A172 (cell line): ENCODE measurements at regions not wholly inside any gene's neighbourhood (a gene's known extent, or its start where the extent isn't known, plus 50 kb on each side); places are given as distances from the start of the nearest gene placed in this dataset.
"Not testable (repeated sequence)": the region's sequence is repeated elsewhere in the genome, so short reads cannot be mapped to it uniquely, and the experiment has no call there.

Experiments used
- DNase-seq: peaks from one replicate; pipeline ENCODE4 v3.0.0-alpha.2; 2015; ENCODE audit warnings: low spot score

GRCh38 chr6:91198588-91199255 is 611.9 kb upstream of the MAP3K7 start:
- DNase-seq = peak; percentile 3

GRCh38 chr6:91196729-91197128 is 609.9 kb upstream of the MAP3K7 start:
- DNase-seq = no peak

GRCh38 chr6:91193446-91193845 is 606.6 kb upstream of the MAP3K7 start:
- no peak for DNase-seq

DNA sequence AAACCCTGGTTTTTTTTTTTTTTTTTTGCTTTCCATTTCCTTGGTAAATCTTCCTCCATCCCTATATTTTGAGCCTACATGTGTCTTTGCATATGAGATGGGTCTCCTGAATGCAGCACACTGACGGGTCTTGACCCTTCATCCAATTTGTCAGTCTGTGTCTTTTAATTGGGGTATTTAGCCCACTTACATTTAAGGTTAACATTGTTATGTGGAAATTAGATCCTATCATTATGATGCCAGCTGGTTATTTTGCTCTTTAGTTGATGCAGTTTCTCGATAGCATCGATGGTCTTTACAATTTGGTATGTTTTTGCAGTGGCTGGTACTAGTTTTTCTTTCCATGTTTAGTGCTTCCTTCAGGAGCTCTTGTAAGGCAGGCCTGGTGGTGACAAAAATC is 603.2 kb upstream of the MAP3K7 start:
- not testable (repeated sequence) for DNase-seq

DNA sequence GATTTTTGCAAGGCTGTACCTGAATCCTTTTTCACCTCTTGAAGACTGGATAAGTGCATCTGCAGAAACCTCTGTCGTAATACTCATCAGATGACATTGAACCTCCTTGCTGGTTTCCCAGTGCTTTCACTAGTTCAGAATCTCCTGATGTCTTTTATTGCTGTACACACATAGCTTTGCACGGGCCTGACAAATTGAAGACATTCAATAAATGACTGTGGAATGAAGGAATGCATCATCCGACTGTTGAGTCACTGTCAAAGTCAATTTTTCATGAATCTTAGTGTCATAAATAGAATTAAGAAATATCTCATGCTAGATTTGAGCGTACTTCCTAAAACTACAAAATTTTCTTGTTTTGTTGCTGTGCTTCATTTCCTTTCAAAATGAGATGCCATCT is 598.2 kb upstream of the MAP3K7 start:
- DNase-seq = no peak

GRCh38 chr6:91181416-91181815 is 594.5 kb upstream of the MAP3K7 start:
- DNase-seq = no peak

- DNase-seq = no peak
Measured at GRCh38 chr6:91173651-91174050, 586.8 kb upstream of the MAP3K7 start.

- no peak for DNase-seq
Measured at GRCh38 chr6:91173186-91173585, 586.3 kb upstream of the MAP3K7 start.

DNA sequence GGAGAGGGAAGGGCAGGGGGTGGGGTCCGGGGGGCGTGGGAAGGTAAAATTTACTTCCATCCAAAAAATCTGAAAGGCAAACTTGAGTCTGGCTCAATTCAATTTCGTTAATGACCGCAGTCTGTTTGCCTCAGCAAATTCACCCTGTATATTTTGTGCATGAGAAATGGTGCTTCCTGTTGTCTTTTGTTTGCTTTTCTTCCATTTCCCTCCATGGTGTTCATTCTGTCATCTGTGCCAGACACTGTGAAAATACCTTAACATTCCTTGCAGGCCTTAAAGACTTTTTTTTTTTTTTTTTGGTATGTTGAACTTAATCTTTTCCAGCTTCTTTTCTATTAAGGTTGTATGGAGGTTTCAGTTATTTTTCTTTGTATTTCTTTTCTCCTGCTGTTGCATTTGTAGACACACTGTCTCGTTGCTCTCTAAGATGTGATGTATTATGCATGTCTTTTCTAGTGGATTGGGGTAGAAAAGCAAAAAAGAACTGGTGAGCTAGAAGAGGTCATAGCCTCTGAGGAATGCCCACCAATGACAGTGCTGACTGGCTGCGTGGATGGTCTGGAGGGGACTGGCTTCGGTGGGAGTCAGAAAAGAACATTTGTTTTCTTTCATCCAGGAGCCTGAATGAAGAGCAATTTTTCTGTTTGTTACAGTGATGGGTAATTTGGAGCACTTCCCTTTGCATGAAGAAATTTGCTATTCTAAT is 585.0 kb upstream of the MAP3K7 start:
- DNase-seq = no peak

- no peak for DNase-seq
Measured at GRCh38 chr6:91167846-91168245, 581.0 kb upstream of the MAP3K7 start.

DNA sequence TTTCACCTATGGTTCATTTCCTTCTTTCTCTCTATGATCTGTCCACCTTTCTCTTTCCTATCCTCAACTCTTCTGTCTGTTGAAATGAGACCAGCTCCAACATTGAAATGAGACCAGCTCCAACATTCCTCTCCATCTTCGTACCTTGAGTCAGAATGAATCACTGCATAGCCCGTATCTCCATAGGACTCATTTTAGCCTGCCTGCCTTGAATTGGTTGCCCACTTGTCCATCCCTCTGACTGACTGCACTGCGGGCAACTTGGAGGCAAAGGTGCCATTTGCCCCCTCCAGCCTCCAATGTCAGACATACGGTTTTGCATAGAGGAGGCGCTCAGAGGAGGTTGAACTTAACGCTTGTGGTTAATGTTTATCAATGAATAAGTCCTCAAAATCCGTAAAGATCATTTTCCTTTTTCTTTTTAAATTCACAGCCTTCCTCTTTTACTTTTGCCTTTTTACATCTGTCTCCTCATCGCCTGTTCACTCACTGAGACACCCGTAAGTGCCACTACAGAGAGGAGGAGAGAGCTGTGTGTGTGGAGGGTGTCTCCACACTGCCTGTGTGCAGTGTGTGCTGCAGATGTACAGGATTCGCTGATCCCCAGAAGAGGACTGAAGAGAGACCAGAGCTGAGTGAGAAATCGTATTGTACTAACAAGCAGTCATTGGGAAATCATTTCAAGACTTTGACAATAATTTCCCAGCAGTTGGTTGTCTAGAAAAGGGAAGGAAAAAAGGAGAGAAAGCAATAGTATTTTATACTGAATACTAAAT is 579.6 kb upstream of the MAP3K7 start:
- DNase-seq = peak; percentile 12

GRCh38 chr6:91164105-91164504 is 577.2 kb upstream of the MAP3K7 start:
- no peak for DNase-seq

DNA sequence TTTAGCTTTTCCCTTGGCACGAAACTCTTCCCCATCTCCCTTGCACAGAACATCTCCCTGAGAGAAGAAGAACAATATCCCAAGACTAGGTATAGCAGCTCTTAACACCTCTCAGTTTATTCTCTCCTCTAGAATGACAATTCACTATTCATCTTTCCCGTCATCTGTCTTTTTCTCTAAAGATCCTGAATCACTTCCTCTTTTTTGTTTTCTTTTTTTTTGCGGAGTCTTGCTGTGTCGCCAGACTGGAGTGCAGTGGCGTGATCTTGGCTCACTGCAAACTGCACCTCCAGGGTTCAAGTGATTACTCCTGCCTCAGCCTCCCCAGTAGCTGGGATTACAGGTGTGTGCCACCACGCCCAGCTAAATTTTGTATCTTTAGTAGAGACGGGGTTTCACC is 574.4 kb upstream of the MAP3K7 start:
- DNase-seq = no peak

DNA sequence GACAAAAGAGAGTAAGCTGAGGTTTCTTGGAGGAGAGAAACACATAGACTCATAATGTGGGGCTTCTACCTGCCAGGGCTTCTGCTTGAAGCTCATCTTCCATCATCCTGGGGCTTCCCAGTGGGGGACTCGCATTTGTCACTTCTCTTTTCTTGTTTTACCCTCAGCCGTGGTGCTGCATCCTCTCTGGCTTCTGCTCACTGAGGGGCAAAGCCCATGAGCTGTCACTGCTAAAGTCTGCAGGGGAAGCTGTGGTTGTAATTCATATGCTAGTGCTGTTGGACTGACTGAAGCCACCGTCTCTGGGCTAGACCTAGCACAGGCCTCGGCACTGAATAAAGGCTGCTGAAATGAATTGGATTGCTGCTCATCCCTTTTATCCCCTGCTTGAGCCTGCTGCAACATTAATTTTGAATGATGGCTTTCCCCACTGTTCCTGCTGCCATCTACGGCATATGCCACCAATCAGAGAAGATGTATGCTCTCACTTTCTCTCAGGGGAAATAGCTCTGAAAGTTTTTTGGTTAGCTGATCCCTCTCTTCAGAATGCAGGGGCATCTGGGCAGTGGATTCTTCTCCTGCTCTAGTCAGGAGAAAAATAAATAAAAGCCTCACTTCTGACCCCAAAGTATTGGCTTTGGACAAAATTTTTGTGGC is 568.4 kb upstream of the MAP3K7 start:
- no peak for DNase-seq

- no peak for DNase-seq
Measured at GRCh38 chr6:91152824-91153223, 566.0 kb upstream of the MAP3K7 start.

GRCh38 chr6:91149956-91150705 is 563.3 kb upstream of the MAP3K7 start:
- no peak for DNase-seq

DNA sequence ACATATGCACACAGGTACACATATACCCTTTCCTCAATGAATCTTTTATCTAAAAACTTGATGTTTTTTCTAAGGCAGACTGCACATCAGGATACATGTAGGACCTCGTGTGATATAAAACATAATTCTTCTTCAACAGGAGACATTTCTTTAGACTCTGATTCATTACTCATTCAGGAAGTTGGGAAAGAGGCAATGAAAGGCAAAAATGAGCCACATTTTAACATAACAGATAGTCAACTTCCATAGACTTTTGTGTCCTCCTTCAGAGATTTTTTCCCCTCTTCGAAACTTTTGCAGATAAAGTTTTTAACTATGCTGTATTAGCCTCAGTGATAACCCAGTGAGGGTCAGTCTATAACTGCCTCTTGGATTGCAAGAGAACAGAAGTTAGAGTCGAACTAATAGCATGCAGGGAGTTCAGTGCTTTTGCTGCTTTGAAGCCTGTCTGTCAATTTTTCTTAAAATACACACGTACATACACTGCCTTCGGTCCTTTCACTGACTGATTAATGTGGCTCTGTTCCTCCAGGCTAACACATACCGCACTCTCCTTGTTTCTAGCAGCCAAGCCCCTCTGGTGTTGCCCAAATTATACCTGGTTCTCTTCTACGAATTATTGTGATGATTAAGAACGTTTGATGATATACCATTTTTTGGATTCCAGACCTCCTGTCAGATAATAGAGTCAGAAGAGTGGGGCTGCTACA is 562.5 kb upstream of the MAP3K7 start:
- no peak for DNase-seq

GRCh38 chr6:91144126-91144525 is 557.3 kb upstream of the MAP3K7 start:
- DNase-seq = no peak

- no peak for DNase-seq
Measured at GRCh38 chr6:91142154-91142553, 555.3 kb upstream of the MAP3K7 start.

- DNase-seq = no peak
Measured at GRCh38 chr6:91141346-91141745, 554.5 kb upstream of the MAP3K7 start.

DNA sequence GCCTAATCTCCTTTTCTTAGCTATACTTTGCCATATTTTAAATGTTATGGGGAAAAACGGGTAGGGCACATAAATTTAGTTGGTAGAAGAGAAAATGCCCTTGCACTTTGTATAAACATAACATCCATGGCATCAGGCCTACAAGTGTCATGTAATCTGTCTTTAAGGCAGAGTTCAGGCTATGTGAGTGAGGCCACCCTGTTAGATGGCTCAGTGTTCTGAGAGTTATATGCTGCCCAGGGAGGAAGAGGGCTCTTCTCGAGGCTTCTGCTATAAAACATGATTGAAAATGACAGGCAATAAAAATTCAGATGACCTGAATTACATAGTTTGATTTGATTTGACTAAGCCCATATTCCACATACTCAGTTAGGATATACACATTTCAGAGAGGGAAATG is 553.6 kb upstream of the MAP3K7 start:
- no peak for DNase-seq
